GM18870 (cell line): ENCODE measurements at regions not wholly inside any gene's neighbourhood (a gene's known extent, or its start where the extent isn't known, plus 50 kb on each side); places are given as distances from the start of the nearest gene placed in this dataset.
A peak's percentile ranks its signal among the peaks of the same experiment; 100 is the strongest.

Source experiments
- ATAC-seq: cut with Tn5 transposase; IDR thresholded peaks from one replicate; pipeline ENCODE4 v1.9.1; 2021; ENCODE audit warnings: moderate library complexity; ENCODE audit not compliant: unreplicated experiment

DNA sequence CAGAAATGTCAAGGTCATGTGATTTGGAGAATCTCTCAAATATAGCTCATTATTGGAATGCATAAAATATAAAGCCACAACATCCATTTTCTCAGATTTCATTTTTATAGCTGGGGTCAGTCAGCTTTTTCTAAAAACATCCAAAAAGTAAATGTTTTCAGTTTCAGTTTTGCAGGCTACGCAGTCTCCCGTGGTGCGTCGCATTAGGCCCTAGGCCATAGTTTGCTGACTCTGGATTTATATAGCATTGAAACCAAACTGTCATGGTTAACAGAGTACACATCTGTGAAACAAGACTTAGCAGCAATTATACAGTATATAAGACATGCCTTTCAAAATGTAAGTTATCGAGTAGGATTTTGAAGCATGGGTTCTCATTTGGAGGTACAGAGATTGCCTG, 140.0 kb downstream of the IRS2 start:
- peak; percentile 92 for ATAC-seq

DNA sequence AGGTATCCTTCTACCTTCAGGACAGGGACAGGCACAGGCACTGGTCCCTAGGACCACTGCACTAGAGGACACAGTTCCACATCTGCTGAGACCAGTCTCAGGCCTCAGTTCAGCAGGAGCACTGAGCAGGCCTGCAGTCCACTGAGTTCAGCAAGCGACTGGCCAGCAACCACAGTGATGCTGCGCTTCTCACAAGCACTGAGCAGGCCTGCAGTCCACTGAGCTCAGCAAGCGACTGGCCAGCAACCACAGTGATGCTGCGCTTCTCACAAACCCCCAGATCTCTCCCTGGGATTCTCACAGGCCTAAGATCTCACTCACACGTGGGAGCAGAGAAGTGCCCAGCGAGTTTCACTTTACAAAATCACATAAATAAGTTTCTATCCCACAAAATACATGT, 140.6 kb downstream of the IRS2 start:
- ATAC-seq = no peak

DNA sequence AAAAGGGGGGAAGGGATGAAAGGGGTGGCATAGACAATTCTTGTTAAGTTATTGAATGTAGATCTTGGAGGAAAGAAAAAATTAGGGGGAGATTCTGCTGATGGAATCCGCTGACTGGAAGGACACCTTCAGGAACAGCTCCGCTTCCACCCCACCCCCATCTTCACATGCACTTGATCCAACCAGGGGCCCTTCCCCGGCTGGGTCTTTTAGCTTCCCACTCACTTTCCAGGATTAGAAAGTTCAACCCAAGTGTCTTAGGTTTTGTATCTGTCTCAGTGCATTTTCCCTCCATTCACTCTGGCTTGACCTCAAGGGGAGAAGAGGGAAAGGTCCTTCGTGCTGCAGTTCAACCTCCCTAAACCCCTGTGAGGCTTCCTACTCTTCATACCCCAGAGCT, 141.4 kb downstream of the IRS2 start:
- ATAC-seq = no peak

DNA sequence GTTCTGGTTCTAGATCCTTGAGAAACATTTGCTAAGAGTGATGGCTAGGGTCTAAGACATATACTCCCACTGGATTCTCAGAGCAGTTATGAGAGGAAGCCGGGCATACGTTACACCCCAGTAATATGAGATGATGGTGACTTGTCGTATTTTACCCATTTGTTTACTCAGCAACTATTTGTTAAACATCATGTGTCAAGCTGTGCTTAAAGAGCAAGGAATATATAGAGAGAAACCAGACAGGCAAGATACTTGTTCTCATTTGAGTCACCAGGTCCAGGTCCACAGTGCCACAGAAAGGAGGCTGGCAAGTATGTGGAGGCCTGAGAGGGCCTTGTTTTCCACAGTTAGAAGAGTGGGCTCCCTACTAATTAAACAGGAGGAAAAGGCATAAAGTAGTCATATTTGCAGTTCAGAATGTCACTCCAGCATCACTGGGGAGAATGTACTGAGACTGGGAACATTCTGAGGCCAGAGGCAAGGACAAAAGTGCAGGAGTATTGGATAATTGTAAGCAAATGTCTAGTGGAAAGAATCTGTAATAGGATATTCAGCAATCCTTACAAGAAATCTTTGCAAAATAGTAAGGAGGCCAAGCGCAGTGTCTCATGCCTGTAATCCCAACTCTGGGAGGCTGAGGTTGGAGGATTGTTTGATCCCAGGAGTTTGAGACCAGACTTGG, 142.2 kb downstream of the IRS2 start:
- ATAC-seq = no peak

DNA sequence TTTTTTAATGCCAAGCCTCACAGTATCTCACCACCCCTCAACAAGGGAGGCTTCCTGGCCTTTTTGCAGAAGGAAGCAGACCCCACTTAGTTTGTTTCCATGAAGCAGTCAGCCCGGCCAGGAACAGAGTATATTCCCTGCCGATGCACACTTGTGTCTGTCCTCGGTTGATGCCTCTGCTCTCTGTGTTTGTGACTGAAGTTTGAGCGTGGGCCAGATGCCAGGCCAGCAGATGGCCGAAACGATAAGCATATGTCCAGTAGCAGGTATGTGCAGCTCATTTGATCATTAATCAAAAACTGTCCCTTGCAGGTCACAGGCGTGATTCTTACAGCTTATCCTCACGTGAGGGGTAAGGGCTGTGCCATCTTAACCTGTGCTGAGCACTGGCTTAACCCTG, 144.0 kb downstream of the IRS2 start:
- ATAC-seq = no peak

DNA sequence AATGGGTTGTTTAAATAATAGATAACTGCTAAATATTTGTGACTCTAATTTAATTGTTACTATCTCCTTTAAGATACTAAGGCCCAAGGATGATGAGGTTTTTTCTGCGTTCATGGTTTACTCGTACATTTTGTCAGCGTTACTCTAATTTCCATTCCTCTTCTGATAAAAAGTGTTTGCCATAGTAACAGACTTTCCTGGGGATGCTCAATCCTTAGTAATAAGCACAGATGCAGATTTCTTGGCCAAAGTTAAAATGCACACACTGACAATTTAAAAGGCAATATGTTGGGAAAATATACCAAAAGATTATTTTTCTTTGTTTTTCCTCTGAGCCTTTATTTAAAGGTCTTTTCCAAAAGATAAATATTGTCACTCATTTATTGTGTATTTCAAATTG, 149.6 kb downstream of the IRS2 start:
- ATAC-seq = no peak

DNA sequence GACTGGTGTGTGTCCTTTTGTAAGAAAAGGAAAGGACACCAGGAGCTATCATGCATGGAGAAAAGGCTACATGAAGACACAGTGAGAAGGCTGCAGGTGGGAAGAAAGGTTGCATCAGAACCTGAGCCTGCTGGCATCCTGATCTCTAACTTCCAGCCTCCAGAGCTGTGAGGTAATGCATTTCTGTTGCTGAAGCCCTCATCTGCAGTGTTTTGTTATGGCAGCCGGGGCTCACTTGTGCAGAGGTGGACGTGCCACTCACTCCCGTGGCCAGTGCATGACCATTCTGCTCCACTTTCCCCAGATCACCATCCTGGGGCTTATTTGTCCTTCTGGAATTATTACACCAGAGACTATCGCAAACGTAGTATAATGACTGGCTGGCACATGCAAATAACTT, 155.3 kb downstream of the IRS2 start:
- ATAC-seq = no peak

DNA sequence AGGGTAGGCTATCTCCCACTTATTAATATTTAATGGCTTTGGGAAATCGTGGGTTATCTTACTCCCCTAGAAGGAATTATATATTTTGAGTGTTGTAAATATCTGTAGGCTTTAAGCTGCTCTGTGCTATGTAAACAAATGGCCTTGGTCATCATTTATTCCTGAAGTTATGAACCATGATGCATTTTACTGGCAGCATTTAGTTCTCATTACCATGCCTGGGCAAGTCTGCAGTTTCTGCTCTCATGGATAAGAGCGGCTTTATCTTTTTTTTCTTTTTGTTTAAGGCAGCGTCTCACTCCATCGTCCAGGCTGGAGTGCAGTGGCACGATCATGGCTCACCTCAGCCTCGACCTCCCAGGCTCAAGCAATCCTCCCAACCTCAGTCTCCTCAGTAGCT, 156.1 kb downstream of the IRS2 start:
- no peak for ATAC-seq

DNA sequence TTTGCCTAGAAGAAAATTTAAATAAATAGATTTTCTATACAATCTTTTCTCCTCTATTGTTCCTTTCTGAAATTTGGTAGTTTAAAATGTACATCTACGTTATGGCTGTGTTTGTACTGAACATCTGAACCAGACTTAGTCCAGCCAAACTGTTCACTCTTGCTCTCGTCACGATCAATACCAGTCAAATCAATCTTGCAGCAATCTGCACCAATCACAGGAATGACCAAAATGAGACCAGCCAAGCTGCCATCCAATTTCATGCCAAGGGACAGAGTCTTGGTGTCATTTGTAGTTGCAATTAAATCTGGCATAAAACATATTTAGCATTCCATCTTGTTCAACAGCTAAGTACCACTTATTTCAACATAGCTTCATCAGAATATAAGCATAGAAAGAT, 156.6 kb downstream of the IRS2 start:
- ATAC-seq = no peak

DNA sequence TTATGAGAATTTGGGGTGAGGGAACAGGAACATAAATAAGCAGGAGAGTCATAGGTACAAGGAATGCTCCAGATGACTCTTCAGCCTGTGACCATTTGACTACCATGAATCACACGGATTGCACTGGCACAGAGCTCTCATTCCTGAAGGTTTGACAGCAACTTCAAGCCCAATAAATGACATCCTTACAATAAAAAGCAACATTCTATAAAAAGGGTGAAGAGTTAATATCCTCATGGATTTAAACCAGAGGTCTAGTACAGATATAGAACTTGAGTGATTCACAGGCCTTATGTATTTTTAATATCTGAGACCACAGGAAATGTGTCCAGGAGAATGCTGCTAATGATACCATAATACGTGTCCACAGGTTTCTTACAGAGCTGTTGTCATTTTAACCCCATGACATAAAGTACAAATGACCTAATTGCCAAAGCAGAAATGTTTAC, 158.1 kb downstream of the IRS2 start:
- no peak for ATAC-seq

DNA sequence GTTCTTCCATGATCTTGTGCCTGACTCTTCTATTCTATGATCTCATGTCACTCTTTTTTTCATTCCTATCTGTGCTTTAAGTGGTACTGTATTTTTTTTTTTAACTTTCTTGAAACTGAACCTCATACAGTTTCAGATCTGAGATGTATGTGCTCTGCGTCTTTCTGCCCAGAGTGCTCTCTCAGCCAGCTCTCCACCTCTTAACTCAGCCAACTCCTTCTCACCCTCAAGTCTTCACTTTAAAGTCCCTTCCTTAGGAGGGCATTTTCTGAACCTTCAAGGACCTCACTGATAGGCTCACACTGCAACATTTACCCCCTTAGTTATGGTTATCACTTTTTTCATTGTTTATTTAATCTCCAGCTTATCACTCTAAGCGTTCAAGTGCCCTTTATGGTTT, 158.7 kb downstream of the IRS2 start:
- ATAC-seq = no peak

DNA sequence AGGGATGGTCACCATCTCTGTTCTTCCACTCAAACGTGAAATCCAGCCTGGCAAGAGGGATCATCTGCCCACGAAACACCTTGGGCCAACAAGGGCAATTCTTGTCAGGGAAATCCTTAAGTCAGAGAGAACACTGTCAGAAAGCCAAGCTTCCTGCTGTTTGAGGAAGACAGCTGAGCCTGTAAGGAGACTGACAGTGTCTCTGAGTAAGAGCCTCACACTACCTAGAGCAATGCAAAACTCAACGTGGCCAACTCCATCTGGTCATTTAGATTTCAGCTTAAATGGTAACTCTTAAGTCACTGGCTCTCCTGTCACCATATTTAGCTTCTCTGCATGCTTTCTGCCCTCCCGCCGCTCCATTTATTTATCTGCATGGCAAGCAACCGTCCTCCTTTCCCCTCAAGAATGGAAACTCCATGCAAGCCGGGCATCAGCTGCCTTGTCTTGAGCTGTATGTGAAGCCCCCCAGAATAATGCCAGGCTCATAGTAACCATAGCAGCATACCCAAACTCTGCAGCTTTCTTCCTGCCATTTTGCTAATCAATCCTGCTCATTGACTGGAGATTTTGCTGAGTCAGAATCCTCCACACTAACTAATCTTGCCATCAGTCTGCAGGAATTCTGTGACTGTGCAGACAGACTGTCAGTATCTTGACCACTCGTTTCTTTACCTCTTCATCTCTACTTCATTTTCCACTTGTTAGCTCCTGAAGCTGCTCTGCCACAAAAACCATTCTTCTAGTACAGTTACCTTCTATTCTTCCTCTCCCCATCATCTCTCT, 159.8 kb downstream of the IRS2 start:
- no peak for ATAC-seq

DNA sequence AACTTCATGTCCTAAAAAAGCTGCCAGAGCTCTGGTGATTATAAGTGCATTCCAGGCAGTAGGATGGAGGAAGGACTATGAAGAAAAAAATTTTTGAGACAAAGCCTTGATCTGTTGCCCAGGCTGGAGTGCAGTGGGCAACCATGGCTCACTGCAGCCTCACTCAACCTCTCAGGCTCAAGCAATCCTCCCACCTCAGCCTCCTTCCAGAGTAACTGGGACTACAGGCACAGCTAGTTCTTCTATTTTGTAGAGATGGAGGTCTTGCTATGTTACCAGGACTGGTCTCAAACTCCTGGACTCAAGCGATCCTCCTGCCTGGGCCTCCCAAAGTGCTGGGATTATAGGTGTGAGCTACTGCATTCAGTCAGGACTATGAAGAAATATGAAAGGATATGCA, 161.2 kb downstream of the IRS2 start:
- ATAC-seq = no peak

DNA sequence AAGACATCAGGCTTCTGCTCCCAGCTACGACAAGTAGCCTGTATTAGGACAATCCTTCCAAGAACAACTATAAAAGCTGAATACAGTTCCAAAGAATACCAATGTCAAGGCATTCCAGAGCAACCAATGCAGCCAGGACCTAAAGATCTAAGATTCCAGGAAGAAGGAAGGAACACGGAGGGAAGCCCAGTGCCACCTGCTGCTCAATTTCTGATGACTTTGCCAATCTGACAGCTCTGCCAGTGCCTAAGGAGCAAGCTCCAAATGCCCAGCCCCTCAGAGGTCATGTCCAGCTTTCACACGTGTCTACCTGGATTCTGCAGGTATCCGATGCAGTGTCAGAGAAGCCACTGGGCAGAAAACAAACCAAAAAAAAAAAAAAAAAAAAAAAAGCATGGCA, 164.4 kb downstream of the IRS2 start:
- no peak for ATAC-seq

DNA sequence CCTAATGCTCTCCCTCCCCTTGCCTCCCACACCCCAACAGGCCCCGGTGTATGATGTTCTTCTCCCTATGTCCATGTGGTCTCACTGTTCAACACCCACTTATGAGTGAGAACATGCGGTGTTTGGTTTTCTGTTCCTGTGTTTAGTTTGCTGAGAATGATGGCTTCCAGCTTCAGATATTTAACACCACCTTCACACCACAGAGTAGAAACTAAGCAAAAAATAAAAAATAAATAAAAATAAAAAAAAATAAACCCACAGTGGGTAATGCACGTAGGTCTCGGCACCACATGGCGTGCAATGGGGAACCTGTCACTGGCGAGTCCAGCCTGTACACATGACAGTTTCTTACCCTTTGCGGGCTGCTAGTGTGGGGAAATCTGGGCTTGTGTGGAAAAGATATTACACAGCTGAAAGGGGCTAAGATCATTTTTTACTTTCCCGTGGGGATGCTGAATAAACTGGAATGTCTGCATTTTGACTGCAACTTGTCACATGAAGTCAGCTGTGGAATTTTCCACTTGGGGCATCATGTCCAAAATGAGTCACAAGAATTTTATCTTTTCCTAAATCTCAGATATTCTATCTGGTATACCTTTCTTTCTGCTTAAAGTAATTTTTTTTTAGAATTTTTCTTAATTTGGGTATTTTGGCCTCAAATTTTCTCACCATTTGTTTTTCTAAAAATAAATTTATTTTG, 170.5 kb downstream of the IRS2 start:
- ATAC-seq = no peak

DNA sequence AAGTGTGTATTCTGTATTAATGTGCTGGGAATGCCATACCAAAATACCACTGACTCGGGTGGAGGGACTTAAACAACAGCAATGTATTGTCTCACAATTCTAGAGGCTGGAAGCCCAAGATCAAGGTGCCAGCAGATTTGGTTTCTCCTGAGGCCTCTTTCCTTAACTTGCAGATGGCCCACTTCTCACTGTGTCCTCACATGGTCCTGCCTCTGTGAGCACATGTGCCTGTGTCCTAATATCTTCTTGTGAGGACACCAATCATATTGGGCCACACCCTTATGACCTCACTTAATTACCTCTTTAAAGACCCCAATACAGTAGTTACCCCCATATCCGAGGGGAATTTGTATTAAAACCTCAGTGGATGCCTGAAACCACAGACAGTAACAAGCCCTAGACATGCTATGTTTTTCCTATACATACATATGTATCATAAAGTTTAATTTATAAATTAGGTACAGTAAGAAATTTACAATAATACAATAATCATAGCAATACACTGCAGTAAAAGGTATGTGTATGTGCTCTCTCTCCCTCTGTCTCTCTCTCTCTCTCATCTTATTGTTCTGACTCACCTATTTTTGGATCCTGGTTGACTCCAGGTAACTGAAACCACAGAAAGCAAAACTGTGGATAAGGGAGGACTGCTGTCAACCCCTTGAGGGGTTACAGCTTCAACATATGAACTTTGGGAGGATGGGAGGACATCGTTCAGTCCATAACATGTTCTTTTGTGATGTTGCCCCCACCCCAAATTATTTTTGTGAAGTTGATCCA, 174.3 kb downstream of the IRS2 start:
- ATAC-seq = no peak

DNA sequence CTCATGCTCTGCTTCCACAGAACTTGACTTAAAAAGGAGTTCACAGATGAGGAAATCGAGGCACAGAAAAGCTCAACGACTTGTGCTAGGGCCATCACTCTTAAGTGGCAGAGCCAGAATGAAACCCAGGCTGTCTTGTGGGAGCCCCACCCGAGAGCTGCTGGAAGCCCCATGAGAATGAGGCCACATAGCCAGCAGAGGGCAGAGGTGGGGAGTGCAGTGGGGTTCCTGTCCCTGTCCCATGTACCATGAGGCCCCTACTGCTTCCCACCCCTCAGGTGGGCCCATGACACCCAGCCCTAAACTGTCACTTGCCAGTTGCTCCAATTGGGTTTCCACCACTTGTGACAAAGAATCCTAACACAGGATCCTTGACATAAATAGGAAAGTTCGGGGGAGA, 175.9 kb downstream of the IRS2 start:
- ATAC-seq = no peak

DNA sequence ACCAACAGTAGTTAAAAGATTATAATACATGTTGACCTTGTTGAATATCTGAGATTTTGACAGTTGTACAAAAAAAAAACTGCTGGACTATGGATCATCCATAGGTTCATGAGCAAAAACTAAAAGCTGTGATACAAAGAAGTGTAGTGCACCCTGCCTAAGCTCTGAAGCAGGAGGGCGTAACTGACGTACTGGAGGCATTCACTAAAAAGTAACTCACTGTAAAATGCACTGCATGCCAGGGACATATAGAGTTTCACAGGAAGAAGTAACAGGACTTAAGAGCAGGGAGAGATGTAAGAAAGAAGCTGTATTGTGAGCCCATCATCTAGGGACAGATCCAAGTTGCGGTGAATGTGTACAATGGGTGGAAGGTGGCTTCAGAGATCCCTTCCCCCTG, 177.9 kb downstream of the IRS2 start:
- ATAC-seq = no peak

DNA sequence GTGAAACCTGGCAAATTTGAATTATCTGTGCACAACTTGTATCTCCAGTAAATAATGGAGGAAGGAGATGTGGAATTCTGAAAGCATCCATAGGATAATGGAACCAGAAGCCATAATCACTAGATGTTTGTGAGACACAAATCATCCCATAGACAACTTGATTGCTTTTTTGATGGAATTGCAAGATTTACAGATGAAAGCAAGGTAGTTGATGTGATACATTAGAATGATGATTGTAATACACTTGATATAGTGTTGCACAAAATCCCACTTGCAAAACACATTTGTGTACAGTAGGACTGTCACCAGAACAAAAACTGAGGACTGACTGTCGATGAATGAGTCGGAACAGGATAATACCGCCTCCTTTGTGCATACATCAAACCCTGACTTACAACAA, 178.3 kb downstream of the IRS2 start:
- ATAC-seq = no peak

DNA sequence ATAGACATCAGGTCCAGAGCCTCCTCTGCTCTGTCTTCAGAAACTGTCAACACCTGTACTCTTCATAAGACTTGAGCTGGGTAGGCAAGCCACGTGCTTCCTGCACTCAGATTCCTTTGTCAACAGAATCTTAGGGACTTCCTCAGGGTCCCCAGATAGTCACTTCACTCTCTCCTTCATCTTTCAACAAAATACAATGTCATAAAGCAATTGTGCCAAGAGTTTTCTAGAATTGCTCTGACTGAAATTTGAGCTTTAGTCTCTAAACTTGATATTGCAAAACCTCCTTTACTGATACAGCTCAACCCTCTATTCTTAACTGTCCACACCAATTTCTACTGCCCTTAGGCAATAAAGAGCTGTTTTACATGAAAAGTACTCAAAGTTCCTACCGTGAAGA, 179.9 kb downstream of the IRS2 start:
- ATAC-seq = no peak

DNA sequence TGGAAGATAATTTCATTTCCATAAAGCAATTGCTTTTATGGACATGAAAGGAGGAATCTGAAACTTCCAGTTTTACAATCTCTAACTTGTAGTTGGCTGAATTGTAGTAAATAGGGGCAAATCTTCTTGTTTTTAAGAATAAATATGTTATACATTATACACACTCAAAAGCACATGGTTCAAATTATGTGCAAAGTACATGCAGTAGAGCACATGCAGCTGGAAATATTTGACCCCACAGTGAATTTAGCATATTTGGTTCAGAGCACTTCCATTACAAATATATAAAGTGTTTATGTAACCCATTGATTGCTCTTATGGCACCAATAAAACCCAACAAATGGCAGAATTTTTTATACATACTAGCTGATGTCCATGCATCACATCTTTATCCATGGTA, 180.5 kb downstream of the IRS2 start:
- ATAC-seq = no peak
